HG02759 (cell line): ENCODE measurements at regions not wholly inside any gene's neighbourhood (a gene's known extent, or its start where the extent isn't known, plus 50 kb on each side); places are given as distances from the start of the nearest gene placed in this dataset.

Experiments
- ATAC-seq: cut with Tn5 transposase; IDR thresholded peaks from one replicate; pipeline ENCODE4 v1.9.1; 2021; ENCODE audit warnings: mild to moderate bottlenecking, moderate library complexity; ENCODE audit not compliant: unreplicated experiment

DNA sequence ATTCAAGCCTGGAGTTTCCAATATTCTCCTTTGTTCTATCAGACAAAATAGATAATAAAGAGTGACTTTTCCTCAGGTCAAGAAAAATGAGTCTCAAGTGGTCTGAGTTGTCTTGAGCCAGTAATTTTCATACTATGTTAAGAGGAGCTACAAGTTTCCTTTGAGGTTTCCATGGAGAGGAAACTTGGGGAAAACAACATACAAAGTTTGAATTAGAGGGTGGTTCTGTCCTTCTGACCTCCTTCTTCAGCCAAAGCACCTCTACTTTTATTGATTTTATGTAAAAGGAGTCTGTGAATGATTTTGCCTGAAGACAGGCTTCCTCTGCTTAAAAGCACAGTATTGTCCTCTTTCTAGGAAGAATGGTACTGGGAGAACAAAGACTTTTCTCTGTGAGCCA lies 497.2 kb upstream of the PKN2 start:
- no peak for ATAC-seq

DNA sequence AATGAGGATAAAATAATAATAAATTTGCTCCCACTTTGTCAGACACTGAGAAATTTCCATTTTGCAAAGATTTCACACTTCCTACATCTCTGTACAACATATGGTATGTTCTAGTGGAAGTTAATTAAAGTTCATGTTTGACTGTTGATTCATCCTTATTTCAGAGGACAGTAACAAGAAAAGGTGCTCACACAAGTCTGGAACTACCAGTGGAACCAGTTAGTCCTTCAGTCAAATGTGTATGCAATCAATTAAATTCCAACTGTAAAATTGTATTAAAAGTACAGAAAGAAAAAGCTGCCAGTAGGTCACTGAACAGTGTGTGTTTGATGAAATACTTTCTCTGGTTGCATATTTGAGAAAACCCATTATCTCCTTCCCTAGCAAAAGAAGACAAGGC lies 496.0 kb upstream of the PKN2 start:
- ATAC-seq: no peak

DNA sequence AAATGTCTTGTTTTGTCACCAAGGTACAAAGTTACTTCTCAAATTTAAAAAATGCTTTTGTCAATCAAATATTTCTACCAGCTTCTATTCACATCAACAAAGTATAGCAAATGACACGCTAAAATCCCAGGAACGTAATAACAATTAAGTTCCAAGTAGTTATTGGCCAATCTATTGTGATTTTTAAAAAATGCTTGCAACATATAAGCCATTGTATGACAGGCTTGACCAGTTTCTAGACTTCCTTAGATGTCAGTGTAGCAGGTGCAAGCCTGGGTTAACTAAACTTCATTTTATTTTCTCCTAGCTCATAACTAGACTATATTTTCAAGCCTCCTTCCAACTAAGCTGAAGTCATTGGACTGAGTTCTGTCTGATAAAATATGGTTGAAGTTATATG lies 494.5 kb upstream of the PKN2 start:
- no peak for ATAC-seq

DNA sequence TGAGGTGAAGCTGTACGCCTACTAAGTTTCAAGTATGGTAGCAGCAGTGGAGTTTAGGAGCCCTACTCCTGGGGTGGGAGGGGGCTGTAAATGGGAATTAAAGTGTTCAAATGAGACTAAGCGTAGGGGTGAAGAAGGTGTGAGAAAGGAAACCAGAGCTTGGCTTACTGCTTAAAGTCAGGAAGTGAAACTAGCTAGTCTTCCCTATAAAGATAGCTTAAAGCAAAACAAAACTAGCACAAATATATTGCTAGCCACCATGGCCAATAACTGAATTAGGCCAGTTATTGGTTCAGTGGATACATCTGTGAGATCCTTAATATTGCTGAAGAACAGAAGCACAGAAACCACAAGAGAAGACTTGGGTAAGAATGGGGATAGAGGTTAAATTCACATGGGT lies 492.2 kb upstream of the PKN2 start:
- peak; percentile 89 for ATAC-seq

DNA sequence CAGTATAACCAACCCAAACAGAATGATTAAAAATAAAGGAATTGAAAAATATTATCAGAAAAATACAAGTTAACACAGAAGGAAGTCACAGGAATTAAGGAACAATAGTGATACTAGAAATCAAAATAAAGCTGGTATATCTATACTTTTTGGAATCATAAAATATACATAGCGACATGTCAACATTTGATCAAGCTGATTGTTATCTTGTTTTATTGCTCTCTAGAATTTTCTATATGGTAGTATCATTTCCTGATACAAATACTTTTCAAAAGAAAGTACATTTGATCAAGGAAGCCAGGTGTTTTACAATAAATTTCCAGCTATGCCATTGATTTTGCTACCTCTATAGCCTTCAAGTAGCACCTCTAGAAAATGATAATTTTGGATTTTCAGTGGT lies 489.5 kb upstream of the PKN2 start:
- no peak for ATAC-seq

DNA sequence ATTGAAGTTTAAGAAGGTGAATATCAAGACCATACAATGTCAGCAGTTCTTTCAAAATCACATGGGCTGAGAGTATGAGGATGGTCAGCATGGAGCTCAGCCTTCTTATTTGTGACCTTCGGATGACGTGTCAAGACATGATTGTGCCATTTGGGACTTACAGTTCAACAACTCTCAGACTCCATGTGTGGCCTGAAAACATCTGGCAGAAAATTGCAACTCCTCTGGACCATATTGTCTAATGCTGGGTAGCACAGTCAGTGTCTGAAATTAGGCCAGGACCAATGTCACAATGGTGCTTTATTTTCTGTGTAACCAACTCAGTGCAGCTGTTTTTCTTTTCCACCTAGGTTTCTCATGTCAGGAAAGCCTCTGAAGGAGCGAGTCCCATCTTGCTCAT lies 483.5 kb upstream of the PKN2 start:
- no peak for ATAC-seq

DNA sequence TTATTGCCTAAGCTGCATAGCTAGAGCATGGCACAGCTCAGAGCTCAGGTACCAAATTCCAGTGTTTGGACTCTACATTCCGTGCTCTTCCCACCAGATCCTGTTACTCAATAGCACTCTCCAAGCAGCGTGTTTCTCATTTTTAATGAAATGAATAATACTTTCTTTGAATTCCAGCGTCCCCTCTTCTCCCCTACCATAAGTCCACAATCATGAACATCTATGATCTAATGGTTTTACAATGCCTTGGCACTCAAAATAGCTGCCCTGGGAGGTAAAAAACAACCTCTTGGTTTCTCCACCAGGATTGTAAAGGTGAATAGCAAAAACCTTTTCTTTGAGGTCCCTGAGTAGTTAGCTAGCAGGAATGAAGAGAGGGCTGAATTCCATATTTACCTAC lies 480.0 kb upstream of the PKN2 start:
- ATAC-seq: no peak

DNA sequence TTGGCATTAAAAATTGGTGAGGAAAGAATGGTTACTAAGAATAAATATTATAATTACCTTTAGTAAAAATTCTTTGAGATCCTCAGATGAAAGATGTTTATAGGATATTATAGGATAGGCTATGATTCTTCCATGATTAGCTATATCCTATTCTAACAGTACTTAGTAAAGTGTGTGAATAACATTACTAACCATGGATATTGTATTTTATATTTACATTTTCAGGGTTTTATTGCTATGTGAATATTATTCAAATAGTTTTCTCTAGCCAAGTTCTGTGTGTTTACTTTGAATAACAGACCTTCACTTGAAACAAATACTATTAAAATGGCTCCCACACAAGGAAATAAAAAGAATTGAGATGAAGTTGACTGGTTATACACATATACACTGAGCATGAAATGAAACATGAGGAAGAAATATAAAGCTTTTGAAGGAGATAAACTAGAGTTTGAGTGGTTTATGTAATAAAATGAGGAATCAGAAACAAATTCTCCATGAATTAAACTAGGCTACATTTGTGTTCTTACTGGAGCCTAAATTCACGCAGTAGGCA lies 479.4 kb upstream of the PKN2 start:
- ATAC-seq: no peak

DNA sequence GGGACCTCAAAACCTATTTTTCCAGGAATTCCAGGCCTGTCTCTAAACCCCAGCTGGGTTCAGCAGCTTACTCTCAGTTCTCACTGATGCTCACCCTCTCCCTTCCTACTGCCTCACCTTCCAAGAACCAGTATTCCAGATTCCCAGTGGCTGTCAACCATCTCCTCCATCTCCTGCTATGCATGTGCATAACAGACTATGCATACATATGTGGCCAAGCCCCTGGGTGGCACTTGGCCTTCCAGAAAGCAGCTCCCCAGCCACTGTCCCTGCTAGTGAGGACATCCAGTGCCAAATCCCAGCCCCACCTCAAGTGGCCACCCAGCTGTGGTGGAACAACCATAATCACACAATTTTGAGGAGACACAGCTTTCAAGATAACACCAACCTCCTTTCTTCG lies 475.7 kb upstream of the PKN2 start:
- no peak for ATAC-seq

DNA sequence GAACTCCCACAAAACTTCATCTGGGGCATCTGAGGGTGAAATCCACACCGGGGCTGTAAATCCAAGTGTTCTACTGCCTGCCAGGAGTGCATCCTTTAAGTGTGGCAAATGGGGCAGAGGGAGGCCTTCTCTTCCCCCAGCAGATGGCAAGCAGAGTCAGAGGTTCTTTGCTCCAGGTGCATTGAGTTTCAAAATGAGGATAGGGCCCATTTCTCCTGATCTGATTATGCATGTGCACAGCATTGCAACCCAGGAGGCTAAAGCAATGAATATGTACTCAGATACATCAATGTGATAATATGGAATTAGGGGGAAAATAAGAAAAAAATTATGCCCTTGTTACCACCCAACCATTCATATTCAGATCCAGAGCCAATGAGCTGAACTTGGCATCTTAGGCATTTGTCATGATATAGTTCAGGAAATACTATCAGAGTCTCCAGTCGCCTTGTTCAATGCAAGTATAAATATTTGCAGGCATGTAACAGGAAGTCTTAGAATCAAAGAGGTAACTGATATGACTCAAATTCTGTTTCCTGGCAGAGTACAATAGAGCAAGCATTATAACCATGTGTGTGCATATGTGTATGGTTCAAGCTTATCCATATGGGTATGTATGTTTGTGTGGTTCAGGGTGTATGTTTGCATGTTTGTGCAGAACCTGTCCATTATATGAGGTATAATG lies 473.8 kb upstream of the PKN2 start:
- no peak for ATAC-seq

DNA sequence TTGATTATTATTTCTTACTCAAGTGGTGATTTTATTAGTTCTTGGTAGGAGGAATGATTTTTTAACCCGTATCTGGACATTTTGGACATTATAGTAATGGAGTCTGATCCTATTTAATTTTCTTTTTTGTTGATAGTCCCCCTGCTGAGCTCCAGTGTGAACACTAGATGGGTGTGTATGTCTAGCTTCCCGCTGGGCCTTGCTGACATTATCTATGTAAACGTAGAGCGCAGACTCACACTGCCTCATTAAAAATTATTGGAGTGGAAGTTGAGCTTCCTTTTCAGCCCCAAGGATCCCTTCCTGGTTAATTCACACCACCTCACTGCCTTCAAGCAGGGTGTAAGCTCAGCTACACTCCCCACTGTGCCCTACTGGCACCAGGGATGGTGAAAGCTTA lies 467.6 kb upstream of the PKN2 start:
- no peak for ATAC-seq

DNA sequence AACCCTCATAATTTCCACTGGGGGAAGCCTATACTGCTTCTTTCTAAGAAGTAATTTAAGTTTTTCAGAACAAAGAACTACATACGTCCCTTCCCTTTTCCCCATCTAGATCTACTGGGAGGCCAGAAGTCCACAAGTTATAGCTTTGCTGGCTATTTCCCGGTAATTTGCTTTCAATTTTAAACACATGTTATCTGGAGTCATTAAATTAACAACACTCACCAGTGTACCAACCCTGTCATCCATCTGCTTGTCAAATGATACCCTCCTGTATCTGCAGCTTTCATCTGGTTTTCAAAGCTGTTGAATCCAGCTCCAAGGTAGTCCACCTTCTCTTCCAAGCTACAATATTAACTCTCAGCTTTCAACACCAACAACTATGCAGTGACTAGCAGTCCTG lies 466.7 kb upstream of the PKN2 start:
- ATAC-seq: no peak

DNA sequence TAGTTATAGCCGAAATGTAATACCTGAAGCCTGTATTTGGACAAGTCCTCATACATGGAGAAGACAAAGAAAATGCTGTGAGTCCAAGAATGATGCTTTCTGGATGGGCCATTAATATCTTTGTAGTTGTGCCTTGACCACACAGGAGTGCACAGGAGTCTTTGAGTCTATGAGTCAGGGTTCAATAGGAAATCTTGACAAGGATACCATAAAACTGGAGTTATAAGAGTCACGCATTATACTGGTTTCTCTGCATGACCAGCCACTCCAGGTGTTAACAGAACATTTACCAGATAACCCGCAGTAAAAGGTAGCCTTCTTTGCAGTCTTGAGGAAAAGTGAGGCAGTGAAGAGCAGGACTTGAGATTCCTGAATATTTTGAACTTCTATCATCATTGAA lies 464.6 kb upstream of the PKN2 start:
- no peak for ATAC-seq

DNA sequence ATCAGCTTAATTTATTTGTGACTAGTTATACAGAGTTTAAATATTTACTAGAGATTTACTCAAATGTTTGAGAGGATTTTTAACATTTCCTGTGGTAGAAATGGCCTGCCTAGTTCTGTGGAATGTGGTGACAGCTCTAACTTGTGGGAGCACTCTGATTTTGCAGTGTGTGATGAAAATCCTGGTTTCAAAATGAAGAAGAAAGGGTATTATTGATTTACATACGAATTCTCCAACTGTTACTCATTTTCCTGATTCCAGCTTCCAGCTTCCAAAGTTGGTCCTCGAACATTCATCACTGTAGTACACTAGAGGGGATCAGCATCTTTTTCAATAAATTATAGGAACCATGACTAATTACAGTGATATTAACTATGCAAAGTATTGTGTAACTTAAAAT lies 462.7 kb upstream of the PKN2 start:
- ATAC-seq: no peak

DNA sequence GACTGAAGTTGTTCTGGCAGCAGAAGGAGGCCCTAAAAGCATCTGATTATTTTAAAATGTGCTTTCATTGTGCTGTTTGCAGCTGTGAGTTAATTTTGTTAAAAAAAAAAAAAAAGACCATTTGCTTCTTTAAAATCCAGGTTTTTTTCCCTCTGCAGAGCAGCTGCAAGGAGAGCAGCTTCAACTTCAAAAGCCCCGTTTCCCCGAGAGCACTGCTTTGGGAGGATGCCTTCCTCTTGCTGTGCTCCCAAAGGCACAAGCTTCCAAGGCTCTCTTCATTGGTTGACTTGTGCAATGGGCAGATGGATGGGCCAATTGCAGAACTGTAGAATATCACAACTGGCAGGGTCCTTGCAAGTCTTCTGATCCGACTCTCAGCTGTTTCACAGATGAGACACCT lies 459.2 kb upstream of the PKN2 start:
- no peak for ATAC-seq

DNA sequence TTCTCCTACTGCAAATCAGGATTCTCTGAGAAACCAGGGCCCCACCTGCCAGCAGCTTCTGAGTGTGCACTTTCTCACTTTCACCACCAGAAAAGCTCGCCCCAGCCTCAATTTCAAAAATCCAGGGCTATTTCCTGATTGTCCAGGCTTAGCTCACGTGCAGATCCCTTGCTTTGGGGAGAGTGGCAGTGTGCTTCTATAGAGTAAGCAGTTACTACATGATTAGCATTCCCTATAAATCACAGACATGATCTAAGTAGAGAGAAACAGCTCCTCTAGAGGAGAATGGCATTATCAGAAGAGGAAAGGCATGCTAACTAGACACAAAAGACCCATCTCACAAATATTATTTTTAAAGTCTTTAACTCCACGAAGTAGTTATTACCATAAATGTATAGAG lies 456.0 kb upstream of the PKN2 start:
- no peak for ATAC-seq

DNA sequence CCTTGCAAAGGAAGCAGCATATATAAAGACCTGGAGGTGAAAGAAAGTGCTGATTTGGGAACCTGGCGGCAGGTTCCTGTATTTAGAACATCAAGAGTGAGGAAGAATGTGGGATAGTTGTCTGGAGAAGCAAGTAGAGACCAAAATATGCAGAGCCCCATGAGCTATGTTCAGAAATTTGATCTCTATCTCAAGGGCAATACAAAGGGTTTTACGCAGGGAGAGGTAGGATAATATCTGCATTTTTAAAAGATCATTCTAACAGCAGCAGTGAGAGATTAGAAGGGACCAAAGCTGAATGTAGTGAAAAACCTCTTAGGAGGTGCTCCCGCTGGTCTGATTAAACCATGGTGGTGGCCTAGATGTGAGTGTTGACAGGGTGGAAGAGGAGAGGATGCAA lies 453.9 kb upstream of the PKN2 start:
- no peak for ATAC-seq

DNA sequence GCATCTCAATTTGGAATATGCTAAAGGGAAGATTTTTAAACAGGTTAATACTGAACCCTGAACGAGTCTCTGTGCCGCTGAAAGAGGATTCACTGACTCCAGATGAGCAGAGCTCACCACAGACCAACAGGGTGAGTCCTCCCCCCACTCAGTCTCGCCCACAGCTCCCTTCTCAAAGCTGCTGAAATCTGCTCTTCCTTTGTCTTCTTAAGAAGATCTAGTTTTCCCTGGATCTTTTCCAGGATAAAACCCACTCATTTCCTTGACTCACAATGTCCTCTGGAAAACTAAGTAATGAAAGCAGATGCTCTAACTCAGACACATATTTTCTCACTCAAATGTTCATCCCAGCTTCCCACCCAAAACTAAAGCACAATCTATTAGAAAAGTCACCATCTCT lies 447.0 kb upstream of the PKN2 start:
- no peak for ATAC-seq

DNA sequence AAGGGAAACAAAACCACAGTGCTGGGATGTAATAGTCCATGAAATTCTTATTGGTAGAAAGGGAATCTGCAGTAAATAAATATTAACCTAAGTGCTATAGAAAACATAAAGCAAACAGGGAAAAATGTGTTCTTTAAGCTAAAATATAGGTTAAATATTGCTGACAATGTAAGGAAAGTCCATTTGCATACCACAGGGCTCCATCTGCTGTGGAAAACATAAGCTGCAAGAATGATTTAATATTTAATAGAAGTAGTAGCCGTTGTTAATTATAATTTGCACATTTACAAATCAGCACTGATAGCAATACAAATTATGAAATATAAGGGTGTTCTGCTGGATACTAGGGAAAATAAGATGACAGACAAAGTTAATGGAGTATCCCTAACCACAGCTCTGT lies 444.9 kb upstream of the PKN2 start:
- no peak for ATAC-seq

DNA sequence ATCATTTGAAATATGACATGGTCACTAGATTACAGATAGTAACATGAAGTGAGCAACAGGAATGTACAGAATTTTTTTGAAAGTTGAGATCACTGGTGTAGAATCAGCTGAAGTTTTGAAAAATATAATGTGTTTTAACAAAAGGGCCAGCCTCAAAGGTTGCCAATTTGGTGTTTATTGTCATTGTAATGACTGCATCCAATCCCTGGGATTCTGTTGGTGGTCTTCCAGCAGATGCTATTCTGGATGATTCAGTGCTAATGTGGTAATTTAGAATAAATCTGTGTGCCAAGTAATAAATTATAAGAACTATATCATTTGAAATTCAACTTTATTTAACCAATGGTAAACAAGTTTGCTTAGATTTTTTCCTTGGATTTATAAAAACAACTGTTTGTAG lies 436.4 kb upstream of the PKN2 start:
- ATAC-seq: no peak

DNA sequence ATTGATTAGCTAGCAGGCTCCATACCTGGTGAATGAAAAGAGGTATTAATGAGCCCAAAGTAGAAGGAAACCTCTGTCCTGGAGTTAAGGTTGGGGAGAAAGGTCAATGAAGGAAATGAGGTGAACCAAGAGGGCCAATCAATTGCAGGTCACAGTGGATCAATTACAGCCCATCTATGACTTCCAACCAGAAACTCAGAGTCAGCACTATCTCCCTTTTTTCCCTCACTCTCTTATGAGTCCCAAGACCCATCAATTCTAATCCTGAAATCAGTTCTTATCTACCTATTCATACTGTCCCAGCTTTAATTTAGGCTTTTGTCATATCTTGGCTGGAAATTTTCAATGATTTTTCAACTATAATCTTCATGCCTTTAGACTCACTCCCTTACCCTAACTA lies 433.2 kb upstream of the PKN2 start:
- ATAC-seq: no peak

DNA sequence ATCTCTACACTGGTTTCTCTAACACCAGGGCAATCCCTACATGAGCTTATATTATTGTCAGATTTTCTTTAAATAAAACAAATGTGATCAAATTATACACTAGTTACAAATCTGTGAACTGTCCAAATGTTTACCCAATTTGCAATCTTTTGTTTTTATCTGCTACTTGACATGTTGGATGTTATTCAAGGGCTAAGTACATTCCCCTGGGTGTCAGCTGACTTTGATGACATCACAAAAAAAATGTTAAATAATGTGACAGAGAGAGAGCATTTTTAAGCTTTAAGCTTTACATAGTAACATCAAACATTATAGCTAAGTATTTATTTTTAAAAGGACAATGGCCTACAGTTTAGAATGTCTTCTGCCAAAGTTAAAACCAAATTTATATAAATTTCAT lies 431.3 kb upstream of the PKN2 start:
- no peak for ATAC-seq

DNA sequence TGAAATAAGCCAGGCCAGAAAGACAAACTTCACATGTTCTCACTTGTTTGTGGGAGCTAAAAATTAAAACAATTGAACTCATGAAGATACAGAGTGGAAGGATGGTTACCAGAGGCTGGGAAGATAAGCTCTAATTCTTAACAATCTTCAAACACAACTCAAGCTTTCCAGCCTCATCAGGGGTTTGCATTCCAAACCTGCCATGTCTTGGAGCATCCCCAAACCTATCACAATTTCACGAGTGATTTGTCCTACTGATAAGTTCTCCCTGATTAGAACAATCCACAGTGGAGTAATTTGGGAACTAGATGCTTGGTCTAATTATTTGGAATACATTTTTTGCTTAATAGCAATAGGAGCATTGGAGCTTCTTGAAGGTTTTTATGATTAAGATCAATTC lies 418.5 kb upstream of the PKN2 start:
- ATAC-seq: no peak
